ENCODE measurements at regions not wholly inside any gene's neighbourhood (a gene's known extent, or its start where the extent isn't known, plus 50 kb on each side); places are given as distances from the start of the nearest gene placed in this dataset.
"Not testable (repeated sequence)": the region's sequence is repeated elsewhere in the genome, so short reads cannot be mapped to it uniquely, and the experiment has no call there.

DNA sequence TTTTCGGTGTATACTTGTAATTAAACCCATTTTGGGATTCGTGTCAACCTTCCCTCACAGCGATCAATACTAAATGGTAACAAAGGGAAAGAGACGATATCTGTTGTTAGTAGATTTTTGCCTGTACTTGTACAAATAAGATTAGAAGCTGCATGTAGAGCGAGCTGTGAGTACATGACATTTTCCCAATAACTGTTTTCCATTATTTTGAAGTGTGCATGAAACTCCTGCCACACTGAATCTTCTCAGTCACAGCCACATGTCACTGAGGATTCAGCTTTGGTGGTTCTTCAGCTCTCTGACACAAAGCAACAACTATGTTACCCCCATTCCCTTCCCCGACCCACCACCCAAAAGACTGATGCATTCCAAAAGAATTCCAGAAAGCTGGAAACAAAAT, 685.6 kb downstream of the EFNA5 start:
- no peak for DNase-seq (ENCODE audit: low read depth)
- TF ChIP-seq, protein P1, sequence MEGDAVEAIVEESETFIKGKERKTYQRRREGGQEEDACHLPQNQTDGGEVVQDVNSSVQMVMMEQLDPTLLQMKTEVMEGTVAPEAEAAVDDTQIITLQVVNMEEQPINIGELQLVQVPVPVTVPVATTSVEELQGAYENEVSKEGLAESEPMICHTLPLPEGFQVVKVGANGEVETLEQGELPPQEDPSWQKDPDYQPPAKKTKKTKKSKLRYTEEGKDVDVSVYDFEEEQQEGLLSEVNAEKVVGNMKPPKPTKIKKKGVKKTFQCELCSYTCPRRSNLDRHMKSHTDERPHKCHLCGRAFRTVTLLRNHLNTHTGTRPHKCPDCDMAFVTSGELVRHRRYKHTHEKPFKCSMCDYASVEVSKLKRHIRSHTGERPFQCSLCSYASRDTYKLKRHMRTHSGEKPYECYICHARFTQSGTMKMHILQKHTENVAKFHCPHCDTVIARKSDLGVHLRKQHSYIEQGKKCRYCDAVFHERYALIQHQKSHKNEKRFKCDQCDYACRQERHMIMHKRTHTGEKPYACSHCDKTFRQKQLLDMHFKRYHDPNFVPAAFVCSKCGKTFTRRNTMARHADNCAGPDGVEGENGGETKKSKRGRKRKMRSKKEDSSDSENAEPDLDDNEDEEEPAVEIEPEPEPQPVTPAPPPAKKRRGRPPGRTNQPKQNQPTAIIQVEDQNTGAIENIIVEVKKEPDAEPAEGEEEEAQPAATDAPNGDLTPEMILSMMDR (conservative IDR thresholded peaks at IDR 0.05; ENCODE audit: low read depth, low read length): no peak
- H3K4me3 ChIP-seq (ENCODE audit: low read depth, low read length): no peak overlapping the region

DNA sequence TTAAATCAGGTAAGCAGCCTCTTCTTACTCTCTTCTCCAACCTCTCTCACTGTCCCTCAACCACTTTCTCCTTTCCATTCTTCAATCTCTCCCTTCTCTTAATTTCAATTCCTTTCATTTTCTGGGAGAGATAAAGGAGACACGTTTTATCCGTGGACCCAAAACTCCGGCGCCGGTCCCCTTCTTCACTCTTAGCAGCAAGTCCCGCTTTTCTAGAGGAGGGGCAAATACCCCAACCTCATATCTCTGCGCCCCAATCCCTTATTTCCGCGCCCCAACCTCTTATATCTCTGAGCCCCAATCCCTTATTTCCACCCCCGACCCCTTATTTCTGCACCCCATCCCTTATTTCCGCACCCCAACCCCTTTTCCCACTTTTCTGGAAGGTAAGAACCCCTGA, 691.6 kb downstream of the EFNA5 start:
- H3K4me3 ChIP-seq (ENCODE audit: low read depth, low read length); DNase-seq (ENCODE audit: low read depth): not testable (repeated sequence)

- not testable (repeated sequence) for H3K4me3 ChIP-seq (ENCODE audit: low read depth, low read length); DNase-seq (ENCODE audit: low read depth)
Measured at GRCh38 chr5:106978582-106979165, 692.1 kb downstream of the EFNA5 start.

GRCh38 chr5:106976363-106976762, 694.4 kb downstream of the EFNA5 start:
- DNase-seq (ENCODE audit: low read depth): no peak
- no peak overlapping the region for H3K4me3 ChIP-seq (ENCODE audit: low read depth, low read length)
- TF ChIP-seq, protein P1 (conservative IDR thresholded peaks at IDR 0.05; ENCODE audit: low read depth, low read length): no peak

DNA sequence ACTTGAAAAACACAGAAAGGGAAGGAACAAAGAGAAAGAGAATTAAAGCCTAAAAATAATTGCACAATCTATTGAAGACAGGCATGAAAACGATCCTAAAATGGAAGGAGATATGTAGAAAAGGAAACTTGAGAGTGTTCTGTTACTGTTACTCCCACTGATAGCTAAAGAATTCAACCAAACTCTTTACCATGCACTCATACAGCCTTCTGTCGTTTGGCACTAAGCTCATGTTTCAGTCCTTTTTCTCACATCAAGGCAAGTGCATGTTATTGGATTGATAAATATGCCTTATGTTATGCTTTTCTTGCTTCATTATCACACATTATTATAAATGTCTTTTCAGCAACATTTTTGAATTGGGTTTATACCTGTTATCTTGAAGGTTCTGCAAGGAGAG, 696.5 kb downstream of the EFNA5 start:
- TF ChIP-seq, protein P1 (conservative IDR thresholded peaks at IDR 0.05; ENCODE audit: low read depth, low read length): no peak
- no peak overlapping the region for H3K4me3 ChIP-seq (ENCODE audit: low read depth, low read length)
- DNase-seq (ENCODE audit: low read depth): no peak

GRCh38 chr5:106966686-106967315, 703.9 kb downstream of the EFNA5 start:
- DNase-seq (ENCODE audit: low read depth): peak; percentile 31
- no peak overlapping the region for H3K4me3 ChIP-seq (ENCODE audit: low read depth, low read length)
- TF ChIP-seq, protein P1 (conservative IDR thresholded peaks at IDR 0.05; ENCODE audit: low read depth, low read length): no peak

DNA sequence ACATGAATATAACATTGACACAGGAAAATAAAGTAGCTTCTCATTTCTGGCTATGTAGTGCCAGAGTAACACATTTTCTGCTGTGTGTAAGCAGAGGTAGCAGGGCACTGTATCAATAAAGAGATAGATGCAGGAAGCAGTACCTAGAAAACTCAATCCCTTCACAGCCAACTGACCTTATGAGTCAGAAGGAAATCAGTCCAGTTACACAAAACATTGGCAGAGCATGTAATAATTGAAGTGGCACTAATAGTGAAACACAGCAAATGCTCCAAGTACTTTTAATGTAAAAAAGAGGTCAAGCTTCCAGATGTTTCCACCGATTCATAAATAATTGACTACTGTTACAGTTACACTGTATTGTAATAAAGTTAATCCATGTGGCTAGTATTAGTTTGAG, 706.6 kb downstream of the EFNA5 start:
- peak; percentile 51 for DNase-seq (ENCODE audit: low read depth)
- no peak overlapping the region for H3K4me3 ChIP-seq (ENCODE audit: low read depth, low read length)
- TF ChIP-seq, protein P1 (conservative IDR thresholded peaks at IDR 0.05; ENCODE audit: low read depth, low read length): no peak

- DNase-seq (ENCODE audit: low read depth): no peak
- H3K4me3 ChIP-seq (ENCODE audit: low read depth, low read length): no peak overlapping the region
- TF ChIP-seq, protein P1 (conservative IDR thresholded peaks at IDR 0.05; ENCODE audit: low read depth, low read length): no peak
Measured at GRCh38 chr5:106963630-106964029, 707.1 kb downstream of the EFNA5 start.

Measured in choroid plexus epithelial cell (primary cell).